Tibial nerve (tissue), 4 donors: ENCODE measurements at regions not wholly inside any gene's neighbourhood (a gene's known extent, or its start where the extent isn't known, plus 50 kb on each side); places are given as distances from the start of the nearest gene placed in this dataset.

Experiments
- DNase-seq, 2 donors: peaks; one replicate each; pipeline ENCODE4 v3.0.0-alpha.2; 2019; ENCODE audit warnings: low spot score in 2 of 2
- H3K27ac ChIP-seq, 4 donors: fragments of 200-600 bp; sonication (generic) in 3 of 4; one replicate each; pipeline ENCODE4 v1.5.1; 2017 to 2019; ENCODE audit warnings: mild to moderate bottlenecking in 1 of 4
- H3K27me3 ChIP-seq, 2 donors: fragments of 200-600 bp; sonication (generic) in 1 of 2; one replicate each; pipeline versions ENCODE4 v1.5.1 to v1.6.0; 2017 to 2019
- H3K36me3 ChIP-seq, 3 donors: fragments of 200-600 bp; sonication (generic); one replicate each; pipeline ENCODE4 v1.5.1; 2018 to 2019
- H3K4me1 ChIP-seq, 4 donors: fragments of 200-600 bp; sonication (generic) in 3 of 4; one replicate each; pipeline ENCODE4 v1.5.1; 2017 to 2019
- H3K4me3 ChIP-seq, 4 donors: fragments of 200-600 bp; sonication (generic) in 3 of 4; one replicate each; pipeline ENCODE4 v1.5.1; 2017 to 2019; ENCODE audit warnings: mild to moderate bottlenecking in 1 of 4, moderate library complexity in 1 of 4
- H3K9me3 ChIP-seq, 4 donors: fragments of 200-600 bp; sonication (generic) in 3 of 4; one replicate each; pipeline ENCODE4 v1.5.1; 2017 to 2019
- CTCF ChIP-seq, 5 experiments: fragments of 200-600 bp in 3 of 5; fragments of 450-650 bp in 2 of 5; sonication (generic) in 3 of 5; IDR thresholded peaks; one replicate each; pipeline ENCODE4 v1.5.1; 2016 to 2019; ENCODE audit warnings: antibody characterized with exemption in 5 of 5, mild to moderate bottlenecking in 3 of 5, moderate library complexity in 2 of 5
- EP300 ChIP-seq, 2 donors: sonication (generic); formaldehyde crosslinking; IDR thresholded peaks; one replicate each; pipeline ENCODE4 v1.6.1; 2017; ENCODE audit warnings: antibody characterized with exemption in 2 of 2, mild to moderate bottlenecking in 1 of 2
- POLR2A ChIP-seq, 2 donors: fragments of 450-650 bp; IDR thresholded peaks; one replicate each; pipeline ENCODE4 v1.6.1; 2017; ENCODE audit warnings: antibody characterized with exemption in 2 of 2, mild to moderate bottlenecking in 2 of 2, moderate library complexity in 2 of 2
- WGBS, 2 donors: methylation state at CpG; one replicate each; pipeline ENCODE4 v1.1.5; 2018; 5-methylcytosine and 5-hydroxymethylcytosine counted together

- Histone ChIP-seq H3K27ac (peak overlapping the region in 1 of 4 donors; percentile 83), H3K27me3 (no peaks in the 10 kb centered on the region), H3K4me3 (no peak overlapping the region), H3K36me3 (no peaks in the 10 kb centered on the region), H3K4me1 (peaks cover 0 to 54% (median 10%) of the 10 kb centered on the region in 4 donors), H3K9me3 (no peaks in the 10 kb centered on the region)
- TF ChIP-seq CTCF (IDR thresholded peaks at IDR 0.05) (no peak), EP300 (IDR thresholded peaks at IDR 0.05) (no peak), POLR2A (IDR thresholded peaks at IDR 0.05) (no peak)
- DNase-seq = no peak
- 80 to 83% methylated on average over 3 of the region's 3 CpGs for WGBS, 2 donors
These were observed 104.8 kb upstream of the CYP1B1 start for GRCh38 chr2:38180754-38181153.

GRCh38 chr2:38178556-38179419 is 102.8 kb upstream of the CYP1B1 start:
- TF ChIP-seq CTCF (IDR thresholded peaks at IDR 0.05) (no peak), EP300 (IDR thresholded peaks at IDR 0.05) (peak; percentile 64 to 73), POLR2A (IDR thresholded peaks at IDR 0.05) (peak in 1 of 2 donors; percentile 7)
- Histone ChIP-seq H3K27ac (peak overlapping the region; percentile 21 to 83 (median 60)), H3K9me3 (no peaks in the 10 kb centered on the region), H3K4me3 (no peak overlapping the region), H3K36me3 (no peaks in the 10 kb centered on the region), H3K27me3 (no peaks in the 10 kb centered on the region), H3K4me1 (peaks cover 0 to 54% (median 10%) of the 10 kb centered on the region in 4 donors)
- DNase-seq = peak in 1 of 2 donors; percentile 53
- 35 to 36% methylated on average over 5 of the region's 5 CpGs for WGBS, 2 donors

- Histone ChIP-seq H3K36me3 (no peaks in the 10 kb centered on the region), H3K27ac (peak overlapping the region; percentile 21 to 83 (median 60)), H3K4me1 (peaks cover 0 to 55% (median 10%) of the 10 kb centered on the region in 4 donors), H3K27me3 (no peaks in the 10 kb centered on the region), H3K4me3 (no peak overlapping the region), H3K9me3 (no peaks in the 10 kb centered on the region)
- TF ChIP-seq CTCF (IDR thresholded peaks at IDR 0.05) (peak in 2 of 5 experiments; percentile 34 to 39), POLR2A (IDR thresholded peaks at IDR 0.05) (no peak), EP300 (IDR thresholded peaks at IDR 0.05) (peak; percentile 31 to 91)
- DNase-seq = peak; percentile 37 to 75
- 58 to 68% methylated on average over 3 of the region's 3 CpGs for WGBS, 2 donors
These were observed 102.2 kb upstream of the CYP1B1 start for GRCh38 chr2:38178119-38178518.

- no peak overlapping the region for H3K4me3 ChIP-seq
- H3K9me3 ChIP-seq = no peaks in the 10 kb centered on the region
- TF ChIP-seq EP300 (IDR thresholded peaks at IDR 0.05) = peak in 1 of 2 donors; percentile 86
- TF ChIP-seq CTCF (IDR thresholded peaks at IDR 0.05) = no peak
- peaks cover 0 to 55% (median 10%) of the 10 kb centered on the region in 4 donors for H3K4me1 ChIP-seq
- WGBS, 2 donors = 71 to 90% methylated on average over 2 of the region's 2 CpGs
- peak overlapping the region in 2 of 4 donors; percentile 83 to 84 for H3K27ac ChIP-seq
- H3K27me3 ChIP-seq = no peaks in the 10 kb centered on the region
- H3K36me3 ChIP-seq = no peaks in the 10 kb centered on the region
- peak in 1 of 2 donors; percentile 62 for DNase-seq
These were observed 100.7 kb upstream of the CYP1B1 start for GRCh38 chr2:38176619-38177021.
